H1 (cell line): ENCODE measurements at regions not wholly inside any gene's neighbourhood (a gene's known extent, or its start where the extent isn't known, plus 50 kb on each side); places are given as distances from the start of the nearest gene placed in this dataset.

Experiments used
- EGR1 ChIP-seq: IDR thresholded peaks from 2 replicates; pipeline ENCODE4 v1.6.1; 2011; ENCODE audit warnings: low read depth, low read length, borderline replicate concordance
- EP300 ChIP-seq, 2 experiments: IDR thresholded peaks; 1 replicate in 1 of 2; 2 replicates in 1 of 2; pipeline ENCODE4 v1.6.1; 2011 to 2012; ENCODE audit warnings: low read depth in 2 of 2, low read length in 2 of 2, mild to moderate bottlenecking in 2 of 2, borderline replicate concordance in 1 of 2, inconsistent platforms in 1 of 2, moderate library complexity in 1 of 2
- RBBP5 ChIP-seq: IDR thresholded peaks from 2 replicates; pipeline ENCODE4 v1.7.1; 2012; ENCODE audit warnings: low read depth, mild to moderate bottlenecking, inconsistent platforms, low read length, moderate library complexity, borderline replicate concordance
- RXRA ChIP-seq: IDR thresholded peaks from 2 replicates; pipeline ENCODE4 v1.6.1; 2011; ENCODE audit warnings: low read depth, mild to moderate bottlenecking, low read length, moderate library complexity; ENCODE audit not compliant: insufficient read depth
- TCF12 ChIP-seq: IDR thresholded peaks from 2 replicates; pipeline ENCODE4 v1.6.1; 2011; ENCODE audit warnings: low read depth, mild to moderate bottlenecking, low read length
- TF ChIP-seq, protein P1 (sequence below), 3 experiments: IDR thresholded peaks; 1 replicate in 2 of 3; 2 replicates in 1 of 3; pipeline versions ENCODE4 v1.5.1 to v1.6.1; 2011; ENCODE audit warnings: low read length in 3 of 3, mild to moderate bottlenecking in 3 of 3, inconsistent platforms in 2 of 3, low read depth in 1 of 3, moderate library complexity in 1 of 3; ENCODE audit not compliant: insufficient read depth in 1 of 3; ENCODE audit errors: control extremely low read depth in 1 of 3
- TF ChIP-seq, protein P2 (sequence below): IDR thresholded peaks from 2 replicates; pipeline ENCODE4 v1.6.1; 2011; ENCODE audit warnings: low read depth, mild to moderate bottlenecking, low read length; ENCODE audit not compliant: insufficient read depth

DNA sequence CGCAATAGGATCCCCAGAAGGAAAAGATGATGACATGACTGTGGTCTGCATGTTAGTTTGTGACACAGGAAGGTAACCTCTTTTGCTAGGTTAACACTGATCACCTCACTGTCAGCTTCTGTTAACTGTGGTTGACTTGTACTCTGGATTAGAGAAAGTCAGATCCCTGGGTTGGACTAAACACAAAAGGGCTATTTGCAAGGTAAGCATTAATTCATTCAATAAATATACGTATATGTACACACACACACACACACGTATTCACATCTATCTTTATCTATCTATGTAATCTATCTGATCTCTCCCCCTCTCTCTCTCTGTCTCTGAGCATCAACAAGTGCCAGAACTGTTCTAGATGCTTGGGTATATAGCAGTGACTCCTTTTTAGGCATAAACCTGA lies 136.1 kb upstream of the SNX19 start:
- TF ChIP-seq, protein P1, sequence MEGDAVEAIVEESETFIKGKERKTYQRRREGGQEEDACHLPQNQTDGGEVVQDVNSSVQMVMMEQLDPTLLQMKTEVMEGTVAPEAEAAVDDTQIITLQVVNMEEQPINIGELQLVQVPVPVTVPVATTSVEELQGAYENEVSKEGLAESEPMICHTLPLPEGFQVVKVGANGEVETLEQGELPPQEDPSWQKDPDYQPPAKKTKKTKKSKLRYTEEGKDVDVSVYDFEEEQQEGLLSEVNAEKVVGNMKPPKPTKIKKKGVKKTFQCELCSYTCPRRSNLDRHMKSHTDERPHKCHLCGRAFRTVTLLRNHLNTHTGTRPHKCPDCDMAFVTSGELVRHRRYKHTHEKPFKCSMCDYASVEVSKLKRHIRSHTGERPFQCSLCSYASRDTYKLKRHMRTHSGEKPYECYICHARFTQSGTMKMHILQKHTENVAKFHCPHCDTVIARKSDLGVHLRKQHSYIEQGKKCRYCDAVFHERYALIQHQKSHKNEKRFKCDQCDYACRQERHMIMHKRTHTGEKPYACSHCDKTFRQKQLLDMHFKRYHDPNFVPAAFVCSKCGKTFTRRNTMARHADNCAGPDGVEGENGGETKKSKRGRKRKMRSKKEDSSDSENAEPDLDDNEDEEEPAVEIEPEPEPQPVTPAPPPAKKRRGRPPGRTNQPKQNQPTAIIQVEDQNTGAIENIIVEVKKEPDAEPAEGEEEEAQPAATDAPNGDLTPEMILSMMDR (IDR thresholded peaks at IDR 0.05; ENCODE audit: control extremely low read depth in 1 of 3, insufficient read depth in 1 of 3, low read depth in 1 of 3, low read length in 3 of 3) = no peak
- TF ChIP-seq EGR1 (no peak), RXRA (no peak), RBBP5 (no peak), TCF12 (no peak), EP300 (IDR thresholded peaks at IDR 0.05; ENCODE audit: borderline replicate concordance in 1 of 2, low read depth in 2 of 2, low read length in 2 of 2) (no peak)
- TF ChIP-seq, protein P2, sequence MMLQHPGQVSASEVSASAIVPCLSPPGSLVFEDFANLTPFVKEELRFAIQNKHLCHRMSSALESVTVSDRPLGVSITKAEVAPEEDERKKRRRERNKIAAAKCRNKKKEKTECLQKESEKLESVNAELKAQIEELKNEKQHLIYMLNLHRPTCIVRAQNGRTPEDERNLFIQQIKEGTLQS = no peak
